HG02981 (cell line): ENCODE measurements at regions not wholly inside any gene's neighbourhood (a gene's known extent, or its start where the extent isn't known, plus 50 kb on each side); places are given as distances from the start of the nearest gene placed in this dataset.
"Not testable (repeated sequence)": the region's sequence is repeated elsewhere in the genome, so short reads cannot be mapped to it uniquely, and the experiment has no call there.

Experiments
- ATAC-seq: cut with Tn5 transposase; IDR thresholded peaks from one replicate; pipeline ENCODE4 v1.9.1; 2021; ENCODE audit warnings: mild to moderate bottlenecking, moderate library complexity; ENCODE audit not compliant: unreplicated experiment

- ATAC-seq, result no peak
These were observed 118.8 kb upstream of the AFDN start for GRCh38 chr6:167707686-167708500.

GRCh38 chr6:167708501-167709094, 118.1 kb upstream of the AFDN start:
- no peak for ATAC-seq

- ATAC-seq, result no peak
These were observed 117.5 kb upstream of the AFDN start for GRCh38 chr6:167709196-167709595.

- not testable (repeated sequence) for ATAC-seq
These were observed 116.9 kb upstream of the AFDN start for GRCh38 chr6:167709776-167710336.

GRCh38 chr6:167710363-167710920, 116.3 kb upstream of the AFDN start:
- no peak for ATAC-seq

GRCh38 chr6:167711211-167711610, 115.5 kb upstream of the AFDN start:
- ATAC-seq, result no peak

- ATAC-seq, result no peak
These were observed 114.7 kb upstream of the AFDN start for GRCh38 chr6:167711768-167712730.

- ATAC-seq, result no peak
These were observed 113.8 kb upstream of the AFDN start for GRCh38 chr6:167712731-167713475.

GRCh38 chr6:167714152-167714551, 112.6 kb upstream of the AFDN start:
- no peak for ATAC-seq

- ATAC-seq, result no peak
These were observed 109.3 kb upstream of the AFDN start for GRCh38 chr6:167717455-167717854.

- no peak for ATAC-seq
These were observed 108.8 kb upstream of the AFDN start for GRCh38 chr6:167717867-167718266.

- ATAC-seq, result no peak
These were observed 106.8 kb upstream of the AFDN start for GRCh38 chr6:167719920-167720319.

GRCh38 chr6:167720456-167721285, 106.0 kb upstream of the AFDN start:
- no peak for ATAC-seq

- ATAC-seq, result no peak
These were observed 105.4 kb upstream of the AFDN start for GRCh38 chr6:167721291-167721690.

- no peak for ATAC-seq
These were observed 103.9 kb upstream of the AFDN start for GRCh38 chr6:167722634-167723309.

- ATAC-seq, result no peak
These were observed 100.6 kb upstream of the AFDN start for GRCh38 chr6:167726043-167726621.

GRCh38 chr6:167730441-167730840, 96.3 kb upstream of the AFDN start:
- ATAC-seq, result no peak

GRCh38 chr6:167731216-167731615, 95.5 kb upstream of the AFDN start:
- no peak for ATAC-seq
